Mammary epithelial cell (primary cell): ENCODE measurements at regions not wholly inside any gene's neighbourhood (a gene's known extent, or its start where the extent isn't known, plus 50 kb on each side); places are given as distances from the start of the nearest gene placed in this dataset.

Experiments used
- CTCF ChIP-seq, 2 donors: IDR thresholded peaks in 1 of 2; conservative IDR thresholded peaks in 1 of 2; 2 replicates each; pipeline ENCODE4 v1.5.1; 2011 to 2012; ENCODE audit warnings: inconsistent platforms in 2 of 2, low read length in 2 of 2, mild to moderate bottlenecking in 2 of 2, control low read depth in 1 of 2, low read depth in 1 of 2; ENCODE audit not compliant: insufficient read depth in 1 of 2; ENCODE audit errors: extremely low read depth in 1 of 2
- EZH2 ChIP-seq: IDR thresholded peaks from 2 replicates; pipeline ENCODE4 v1.6.1; 2012; ENCODE audit warnings: low read length, inconsistent platforms, borderline replicate concordance

- TF ChIP-seq CTCF (conservative IDR thresholded peaks at IDR 0.05 in 1 of 2, IDR thresholded peaks at IDR 0.05 in 1 of 2; ENCODE audit: extremely low read depth in 1 of 2, insufficient read depth in 1 of 2, low read depth in 1 of 2, low read length in 2 of 2), result no peak
- TF ChIP-seq EZH2, result no peak
Measured at GRCh38 chr12:43292699-43293098, 259.3 kb downstream of the ADAMTS20 start.
